HepG2 (cell line): ENCODE measurements at regions not wholly inside any gene's neighbourhood (a gene's known extent, or its start where the extent isn't known, plus 50 kb on each side); places are given as distances from the start of the nearest gene placed in this dataset.

ENCODE experiments used
- ATAC-seq: fragments of 200-7000 bp; cut with Tn5 transposase; 3 replicates; pipeline ENCODE4 v1.9.1; 2020; ENCODE audit warnings: mild to moderate bottlenecking, moderate library complexity
- BruUV-seq: library from RNA; stranded (reverse); fragments of 400-500 nt; replicated peaks from 2 replicates; lab custom pipeline; 2021; lab: Mats Ljungman, UMichigan
- CTCF ChIA-PET: fragments of 300-600 bp; formaldehyde crosslinking; extraction: SDS; loops from one replicate; lab custom pipeline; 2021; ENCODE audit warnings: low total read pairs, inconsistent platforms, low intra/inter-chr PET ratio; lab: Yijun Ruan, JAX
- POLR2A ChIA-PET: fragments of 350-600 bp; sonication (Branson Sonifier 250); formaldehyde crosslinking; loops from one replicate; lab custom pipeline; 2020; ENCODE audit warnings: antibody characterized with exemption, inconsistent platforms; lab: Yijun Ruan, JAX
- DNase-seq: peaks from one replicate; pipeline ENCODE4 v3.0.0-alpha.2; 2015; ENCODE audit warnings: low spot score
- FAIRE-seq: peaks from 3 replicates; lab custom pipeline; 2011; peaks lifted over from hg19 to GRCh38; lab: Jason Lieb, UNC
- H2AFZ ChIP-seq: one replicate; pipeline ENCODE4 v1.6.1; 2011; ENCODE audit warnings: low read length, inconsistent platforms
- H3K27ac ChIP-seq: fragments of 300-600 bp; 3 replicates; pipeline ENCODE4 v1.8.0; 2011; ENCODE audit warnings: mixed run types, mild to moderate bottlenecking, mixed read lengths, low read length, inconsistent platforms; ENCODE audit not compliant: insufficient read depth; ENCODE audit errors: extremely low read length
- H3K27me3 ChIP-seq, 2 experiments: fragments of 200-600 bp in 1 of 2; 2 replicates in 1 of 2; 3 replicates in 1 of 2; pipeline versions ENCODE4 v1.6.0 to v1.8.0; 2011; ENCODE audit warnings: low read length in 2 of 2, mild to moderate bottlenecking in 2 of 2, moderate library complexity in 2 of 2, inconsistent platforms in 1 of 2; ENCODE audit not compliant: insufficient read depth in 2 of 2, control insufficient read depth in 1 of 2
- H3K36me3 ChIP-seq, 2 experiments: fragments of 200-600 bp in 1 of 2; replicated peaks in 1 of 2; 2 replicates in 1 of 2; 3 replicates in 1 of 2; pipeline versions ENCODE4 v1.5.1 to v1.8.0; 2011; ENCODE audit warnings: low read length in 2 of 2, inconsistent platforms in 1 of 2; ENCODE audit not compliant: insufficient read depth in 2 of 2, control insufficient read depth in 1 of 2
- H3K4me1 ChIP-seq: 2 replicates; pipeline ENCODE4 v1.5.1; 2012; ENCODE audit warnings: low read length, inconsistent platforms; ENCODE audit not compliant: insufficient read depth
- H3K4me2 ChIP-seq: 2 replicates; pipeline ENCODE4 v1.6.0; 2011; ENCODE audit warnings: low read depth, low read length, inconsistent platforms
- H3K4me3 ChIP-seq, 3 experiments: fragments of 200-600 bp in 1 of 3; sonication (generic), shearing (Covaris generic) in 1 of 3; replicated peaks in 1 of 3; 2 replicates each; pipeline ENCODE4 v1.5.1; 2011 to 2016; ENCODE audit warnings: low read length in 3 of 3, inconsistent platforms in 2 of 3, low read depth in 2 of 3, mild to moderate bottlenecking in 2 of 3, control low read depth in 1 of 3, mixed read lengths in 1 of 3; ENCODE audit not compliant: insufficient read depth in 1 of 3
- H3K79me2 ChIP-seq: one replicate; pipeline ENCODE4 v1.6.1; 2011; ENCODE audit warnings: low read length, inconsistent platforms; ENCODE audit not compliant: insufficient read depth
- H3K9ac ChIP-seq: 2 replicates; pipeline ENCODE4 v1.6.0; 2011; ENCODE audit warnings: mild to moderate bottlenecking, low read depth, low read length, inconsistent platforms; ENCODE audit not compliant: insufficient read depth
- H3K9me3 ChIP-seq: 2 replicates; pipeline ENCODE4 v1.5.1; 2012; ENCODE audit warnings: mild to moderate bottlenecking, low read length
- H4K20me1 ChIP-seq: 2 replicates; pipeline ENCODE4 v1.6.0; 2011; ENCODE audit warnings: inconsistent platforms, mild to moderate bottlenecking, low read length, moderate library complexity; ENCODE audit not compliant: insufficient read depth
- AHR ChIP-seq: IDR thresholded peaks from 2 replicates; pipeline ENCODE4 v1.6.1; 2018; ENCODE audit warnings: missing genetic modification reagents, missing compliant biosample characterization
- ARID4A ChIP-seq: sonication (generic); formaldehyde crosslinking; IDR thresholded peaks from 2 replicates; pipeline ENCODE4 v1.5.0; 2020; ENCODE audit warnings: mild to moderate bottlenecking, missing genetic modification reagents, borderline replicate concordance
- BRCA1 ChIP-seq: sonication (generic); formaldehyde crosslinking; IDR thresholded peaks from 2 replicates; pipeline ENCODE4 v1.4.0; 2020; ENCODE audit warnings: missing genetic modification reagents
- DDIT3 ChIP-seq: sonication (generic); formaldehyde crosslinking; IDR thresholded peaks from 2 replicates; pipeline ENCODE4 v1.4.0; 2020; ENCODE audit warnings: mild to moderate bottlenecking, missing genetic modification reagents
- HIVEP1 ChIP-seq: sonication (generic); formaldehyde crosslinking; IDR thresholded peaks from 2 replicates; pipeline ENCODE4 v1.4.0; 2020; ENCODE audit warnings: mild to moderate bottlenecking, missing genetic modification reagents
- HOXA7 ChIP-seq: sonication (generic); formaldehyde crosslinking; IDR thresholded peaks from 2 replicates; pipeline ENCODE4 v1.8.1; 2022; ENCODE audit warnings: mild to moderate bottlenecking, missing genetic modification reagents, moderate library complexity
- NCOR1 ChIP-seq: fragments of 200-600 bp; sonication (generic); IDR thresholded peaks from 2 replicates; pipeline ENCODE4 v1.7.0; 2017; ENCODE audit warnings: antibody characterized with exemption, low read length, borderline replicate concordance
- NFYB ChIP-seq: sonication (generic); formaldehyde crosslinking; IDR thresholded peaks from 2 replicates; pipeline ENCODE4 v1.4.0; 2020; ENCODE audit warnings: missing genetic modification reagents
- PHF8 ChIP-seq: sonication (generic); formaldehyde crosslinking; IDR thresholded peaks from 2 replicates; pipeline ENCODE4 v1.5.0; 2020; ENCODE audit warnings: missing genetic modification reagents
- REL ChIP-seq: sonication (generic); formaldehyde crosslinking; conservative IDR thresholded peaks from 2 replicates; pipeline ENCODE4 v1.8.0; 2022; ENCODE audit warnings: mild to moderate bottlenecking, missing genetic modification reagents, moderate library complexity
- ZIK1 ChIP-seq: sonication (generic); formaldehyde crosslinking; IDR thresholded peaks from 2 replicates; pipeline ENCODE4 v1.5.0; 2020; ENCODE audit warnings: mild to moderate bottlenecking, low read depth, missing genetic modification reagents, borderline replicate concordance
- ZNF615 ChIP-seq: sonication (generic); formaldehyde crosslinking; IDR thresholded peaks from 2 replicates; pipeline ENCODE4 v1.5.0; 2020; ENCODE audit warnings: mild to moderate bottlenecking, missing genetic modification reagents, borderline replicate concordance
- ZNF644 ChIP-seq: IDR thresholded peaks from 2 replicates; pipeline ENCODE4 v1.6.1; 2016; ENCODE audit warnings: low read depth
- ZNF773 ChIP-seq: sonication (generic); formaldehyde crosslinking; IDR thresholded peaks from 2 replicates; pipeline ENCODE4 v1.4.0; 2020; ENCODE audit warnings: missing genetic modification reagents, borderline replicate concordance
- ZNF780A ChIP-seq: sonication (generic); formaldehyde crosslinking; IDR thresholded peaks from 2 replicates; pipeline ENCODE4 v1.8.0; 2022; ENCODE audit warnings: mild to moderate bottlenecking, missing genetic modification reagents, moderate library complexity
- ZNF883 ChIP-seq: sonication (generic); formaldehyde crosslinking; IDR thresholded peaks from 2 replicates; pipeline ENCODE4 v1.5.1; 2020; ENCODE audit warnings: mild to moderate bottlenecking, missing genetic modification reagents; ENCODE audit errors: not compliant biosample characterization
- ZSCAN22 ChIP-seq: sonication (generic); formaldehyde crosslinking; IDR thresholded peaks from 2 replicates; pipeline ENCODE4 v1.4.0; 2020; ENCODE audit warnings: mild to moderate bottlenecking, missing genetic modification reagents
- WGBS: methylation state at CpG from one replicate; pipeline ENCODE4 v1.1.6; 2017; ENCODE audit warnings: low lambda C conversion rate; 5-methylcytosine and 5-hydroxymethylcytosine counted together
- in situ Hi-C: cut with HindIII; loops from 2 replicates; pipeline ENCODE4 v1.10.0; 2017; ENCODE audit warnings: low pct_unique_long_range_greater_than_20kb; ENCODE audit not compliant: extremely low pct_ligation_motif_present
- intact Hi-C: fragments of 100-400 bp; cut with micrococcal nuclease; formaldehyde crosslinking; loops from one replicate; pipeline ENCODE4 v1.10.0; 2022; ENCODE audit not compliant: unreplicated experiment

DNA sequence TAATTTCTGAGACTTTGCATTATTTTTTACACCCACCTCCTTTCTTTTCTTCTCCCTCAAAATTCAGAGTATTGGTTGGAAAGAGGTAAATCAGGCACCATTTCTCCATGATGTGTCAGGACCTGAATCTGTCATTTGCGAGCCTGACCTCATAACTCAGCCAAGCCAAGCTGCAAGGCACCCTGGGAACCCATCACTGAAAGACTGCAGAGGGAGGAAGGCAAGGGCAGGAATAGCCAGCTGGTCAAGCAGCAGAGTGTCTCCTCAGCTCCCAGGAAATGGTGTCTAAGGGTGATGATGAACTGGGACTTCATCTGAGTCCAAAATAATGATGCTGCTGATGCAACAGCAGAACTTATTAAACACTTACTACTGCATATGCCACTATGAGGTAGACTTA, 556.6 kb downstream of the OMA1 start:
- DNase-seq (no peak), ATAC-seq (no peak), FAIRE-seq (no peak)
- CTCF ChIA-PET, result no interaction called here
- H4K20me1 ChIP-seq, result no peaks in the 10 kb centered on the region
- H3K27me3 ChIP-seq, result no peaks in the 10 kb centered on the region
- BruUV-seq, result no TSS peak
- no peaks in the 10 kb centered on the region for H3K36me3 ChIP-seq
- no peak overlapping the region for H3K4me2 ChIP-seq
- H2AFZ ChIP-seq, result no peak overlapping the region
- no peak overlapping the region for H3K9ac ChIP-seq
- WGBS, result 0% methylated on average over 1 of the region's 1 CpG
- H3K79me2 ChIP-seq, result no peaks in the 10 kb centered on the region
- no peaks in the 10 kb centered on the region for H3K4me1 ChIP-seq
- POLR2A ChIA-PET, result no interaction called here
- intact Hi-C loops (no loop called here), in situ Hi-C loops (no loop called here)
- no peaks in the 10 kb centered on the region for H3K9me3 ChIP-seq
- no peak overlapping the region for H3K27ac ChIP-seq
- no peak overlapping the region for H3K4me3 ChIP-seq
- no peak for TF ChIP-seq ZNF883
- no peak for TF ChIP-seq PHF8 (CRISPR knock-in tag)
- no peak for TF ChIP-seq ZNF780A (CRISPR knock-in tag)
- no peak for TF ChIP-seq BRCA1
- no peak for TF ChIP-seq AHR (CRISPR knock-in tag)
- TF ChIP-seq ZIK1 (CRISPR knock-in tag), result no peak
- no peak for TF ChIP-seq DDIT3 (CRISPR knock-in tag)

GRCh38 chr1:57987523-57987922, 559.0 kb downstream of the OMA1 start:
- no peak overlapping the region for H3K4me2 ChIP-seq
- in situ Hi-C loops, result no loop called here
- no peaks in the 10 kb centered on the region for H3K9me3 ChIP-seq
- CTCF ChIA-PET, result no interaction called here
- no peak overlapping the region for H3K27ac ChIP-seq
- ATAC-seq (no peak), DNase-seq (no peak), FAIRE-seq (no peak)
- no peak overlapping the region for H2AFZ ChIP-seq
- no peak overlapping the region for H3K9ac ChIP-seq
- 17% methylated on average over 4 of the region's 4 CpGs for WGBS
- H3K4me3 ChIP-seq, result no peak overlapping the region
- no peaks in the 10 kb centered on the region for H3K36me3 ChIP-seq
- BruUV-seq, result no TSS peak
- no peaks in the 10 kb centered on the region for H3K79me2 ChIP-seq
- intact Hi-C loops, result no loop called here
- POLR2A ChIA-PET, result no interaction called here
- no peaks in the 10 kb centered on the region for H3K4me1 ChIP-seq
- H4K20me1 ChIP-seq, result no peaks in the 10 kb centered on the region
- no peaks in the 10 kb centered on the region for H3K27me3 ChIP-seq
- TF ChIP-seq NCOR1, result no peak
- no peak for TF ChIP-seq ZNF773 (CRISPR knock-in tag)
- TF ChIP-seq HOXA7 (CRISPR knock-in tag), result no peak
- TF ChIP-seq ZSCAN22, result no peak
- TF ChIP-seq DDIT3 (CRISPR knock-in tag), result no peak
- no peak for TF ChIP-seq ZNF644 (CRISPR knock-in tag)
- no peak for TF ChIP-seq NFYB
- TF ChIP-seq ZNF615 (CRISPR knock-in tag), result no peak
- no peak for TF ChIP-seq HIVEP1 (CRISPR knock-in tag)
- no peak for TF ChIP-seq REL
- no peak for TF ChIP-seq ARID4A
